ENCODE measurements at regions not wholly inside any gene's neighbourhood (a gene's known extent, or its start where the extent isn't known, plus 50 kb on each side); places are given as distances from the start of the nearest gene placed in this dataset.

- Histone ChIP-seq H3K9me3 (ENCODE audit: control insufficient read depth, insufficient read depth, low read length) (peaks cover 3% of the 10 kb centered on the region; the same call in 1 of the 2 replicates), H3K56ac (ENCODE audit: extremely low read depth, insufficient read depth, low read length) (no peak overlapping the region), H2BK20ac (ENCODE audit: low read depth, low read length) (no peak overlapping the region), H4K5ac (ENCODE audit: low read depth, low read length) (no peak overlapping the region), H3K36me3 (ENCODE audit: control insufficient read depth, insufficient read depth, low read length) (no peaks in the 10 kb centered on the region), H3K18ac (ENCODE audit: low read depth, low read length) (no peak overlapping the region), H2AK9ac (replicated peaks; ENCODE audit: low read depth, low read length, poor library complexity) (no peak overlapping the region), H3K4me3 (ENCODE audit: insufficient read depth, low read depth, low read length) (no peak overlapping the region), H3K4ac (ENCODE audit: low read depth, low read length) (no peak overlapping the region), H2BK5ac (ENCODE audit: low read depth, low read length, poor library complexity, severe bottlenecking) (no peak overlapping the region), H3K23ac (ENCODE audit: low read depth, low read length) (no peak overlapping the region), H3K9me1 (ENCODE audit: insufficient read depth, low read length) (no peaks in the 10 kb centered on the region), H4K20me1 (ENCODE audit: insufficient read depth, low read length) (no peaks in the 10 kb centered on the region), H4K91ac (ENCODE audit: insufficient read depth, low read depth, low read length) (no peak overlapping the region), H2AK5ac (ENCODE audit: low read depth, low read length) (no peak overlapping the region), H3K4me2 (ENCODE audit: low read depth, low read length) (no peak overlapping the region), H3K14ac (replicated peaks; ENCODE audit: low read depth, low read length) (no peak overlapping the region), H3K4me1 (ENCODE audit: control insufficient read depth, insufficient read depth, low read length) (no peaks in the 10 kb centered on the region), H2BK120ac (ENCODE audit: low read depth, low read length) (no peak overlapping the region), H3K9ac (ENCODE audit: low read depth, low read length) (no peak overlapping the region), H3K27me3 (ENCODE audit: control insufficient read depth, insufficient read depth, low read length) (no peaks in the 10 kb centered on the region), H3K79me1 (ENCODE audit: low read depth in 1 of 2, low read length in 2 of 2) (no peaks in the 10 kb centered on the region), H4K8ac (ENCODE audit: low read depth in 2 of 2, low read length in 2 of 2) (no peak overlapping the region), H2BK15ac (ENCODE audit: low read depth, low read length) (no peak overlapping the region), H2AFZ (replicated peaks; ENCODE audit: low read length, poor library complexity) (no peak overlapping the region), H3K27ac (ENCODE audit: insufficient read depth, low read length) (no peak overlapping the region)
- 33% methylated on average over 1 of the region's 3 CpGs; no CpG with 5 or more reads in 1 of the 2 experiments for WGBS, 2 experiments (ENCODE audit: extremely low coverage in 2 of 2, insufficient read length in 1 of 2)
- dilution Hi-C loops (cut with HindIII; ENCODE audit: low sequenced_read_pairs, unreplicated experiment): no loop called here
- BruUV-seq (replicated peaks): no TSS peak
- ChIA-PET CTCF (no interaction called here), POLR2A (ENCODE audit: unreplicated experiment) (no interaction called here)
- intact Hi-C loops (cut with micrococcal nuclease): no loop called here
- in situ Hi-C loops (cut with MboI; ENCODE audit: low sequenced_read_pairs): no loop called here
- ATAC-seq (ENCODE audit: low read depth): no peak
- no peak for DNase-seq
- TF ChIP-seq RFX5 (IDR thresholded peaks at IDR 0.05; ENCODE audit: low read depth, low read length) (no peak), MAFK (IDR thresholded peaks at IDR 0.05; ENCODE audit: low read depth, low read length) (no peak), NFE2L2 (IDR thresholded peaks at IDR 0.05; ENCODE audit: low read depth, low read length) (no peak), MAZ (IDR thresholded peaks at IDR 0.05; ENCODE audit: borderline replicate concordance, low read depth, low read length) (no peak), SMC3 (IDR thresholded peaks at IDR 0.05; ENCODE audit: low read depth, low read length) (no peak), POLR2A (IDR thresholded peaks at IDR 0.05; ENCODE audit: low read depth, low read length) (no peak), RCOR1 (IDR thresholded peaks at IDR 0.05; ENCODE audit: insufficient replicate concordance, low read length) (no peak), BHLHE40 (IDR thresholded peaks at IDR 0.05; ENCODE audit: low read depth, low read length) (no peak), CHD1 (IDR thresholded peaks at IDR 0.05; ENCODE audit: low read depth, low read length) (no peak), CTCF (conservative IDR thresholded peaks at IDR 0.05; ENCODE audit: low read depth, low read length) (no peak), FOS (IDR thresholded peaks at IDR 0.05; ENCODE audit: low read depth, low read length) (no peak), MXI1 (IDR thresholded peaks at IDR 0.05; ENCODE audit: borderline replicate concordance, low read depth, low read length) (no peak), USF2 (IDR thresholded peaks at IDR 0.05; ENCODE audit: low read depth, low read length) (no peak), ELK1 (IDR thresholded peaks at IDR 0.05; ENCODE audit: borderline replicate concordance, low read depth, low read length) (no peak), RAD21 (IDR thresholded peaks at IDR 0.05; ENCODE audit: low read length) (no peak)
These were observed 92.4 kb upstream of the CHST9 start for GRCh38 chr18:27277554-27277953.
